CD4-positive, CD25-positive, alpha-beta regulatory T cell (primary cell): ENCODE measurements at regions not wholly inside any gene's neighbourhood (a gene's known extent, or its start where the extent isn't known, plus 50 kb on each side); places are given as distances from the start of the nearest gene placed in this dataset.
"Not testable (repeated sequence)": the region's sequence is repeated elsewhere in the genome, so short reads cannot be mapped to it uniquely, and the experiment has no call there.

Source experiments
- ATAC-seq, 2 donors: fragments of 150-1000 bp; cut with Tn5 transposase; one replicate each; pipeline ENCODE4 v1.10.0; 2021; ENCODE audit warnings: low read depth in 2 of 2, moderate number of reproducible peaks in 2 of 2, moderate library complexity in 1 of 2
- DNase-seq, 3 donors: peaks; one replicate each; pipeline versions ENCODE4 v3.0.0 to v3.0.0-alpha.2; 2012 to 2022; ENCODE audit warnings: mixed read lengths in 1 of 3
- H3K27ac ChIP-seq: one replicate; pipeline ENCODE4 v1.7.0; 2013; ENCODE audit warnings: mild to moderate bottlenecking, low read length; ENCODE audit not compliant: insufficient read depth, poor library complexity, severe bottlenecking
- H3K27me3 ChIP-seq: one replicate; pipeline ENCODE4 v1.7.0; 2013; ENCODE audit warnings: low read length; ENCODE audit not compliant: control insufficient read depth, insufficient read depth
- H3K36me3 ChIP-seq: one replicate; pipeline ENCODE4 v1.7.0; 2013; ENCODE audit warnings: mild to moderate bottlenecking, low read length, moderate library complexity; ENCODE audit not compliant: control insufficient read depth, insufficient read depth
- H3K4me1 ChIP-seq: 2 replicates; pipeline ENCODE4 v1.7.0; 2013; ENCODE audit warnings: mild to moderate bottlenecking, low read length; ENCODE audit not compliant: insufficient read depth, control insufficient read depth, poor library complexity, severe bottlenecking
- H3K4me3 ChIP-seq: one replicate; pipeline ENCODE4 v1.7.0; 2013; ENCODE audit warnings: low read depth, mild to moderate bottlenecking, low read length, moderate library complexity
- H3K9me3 ChIP-seq, 2 experiments: 1 replicate in 1 of 2; 2 replicates in 1 of 2; pipeline ENCODE4 v1.7.0; 2013; ENCODE audit warnings: low read length in 2 of 2, mild to moderate bottlenecking in 1 of 2, moderate library complexity in 1 of 2; ENCODE audit not compliant: control insufficient read depth in 2 of 2
- H3K27ac Mint-ChIP-seq, 3 donors: one replicate each; pipeline ENCODE4 v1.8.0; 2020 to 2022; ENCODE audit warnings: mild to moderate bottlenecking in 3 of 3, mixed read lengths in 3 of 3, moderate library complexity in 2 of 3
- H3K27me3 Mint-ChIP-seq: one replicate; pipeline ENCODE4 v1.8.0; 2022; ENCODE audit warnings: mild to moderate bottlenecking, mixed read lengths
- H3K36me3 Mint-ChIP-seq: one replicate; pipeline ENCODE4 v1.8.0; 2020; ENCODE audit warnings: mixed read lengths
- H3K4me1 Mint-ChIP-seq, 4 donors: one replicate each; pipeline ENCODE4 v1.8.0; 2020 to 2022; ENCODE audit warnings: mixed read lengths in 4 of 4, mild to moderate bottlenecking in 1 of 4
- H3K4me3 Mint-ChIP-seq, 4 donors: one replicate each; pipeline ENCODE4 v1.8.0; 2020 to 2022; ENCODE audit warnings: mild to moderate bottlenecking in 4 of 4, mixed read lengths in 4 of 4, moderate library complexity in 3 of 4
- H3K9me3 Mint-ChIP-seq, 7 donors: one replicate each; pipeline ENCODE4 v1.8.0; 2020 to 2022; ENCODE audit warnings: mixed read lengths in 7 of 7, mild to moderate bottlenecking in 3 of 7, moderate library complexity in 2 of 7

DNA sequence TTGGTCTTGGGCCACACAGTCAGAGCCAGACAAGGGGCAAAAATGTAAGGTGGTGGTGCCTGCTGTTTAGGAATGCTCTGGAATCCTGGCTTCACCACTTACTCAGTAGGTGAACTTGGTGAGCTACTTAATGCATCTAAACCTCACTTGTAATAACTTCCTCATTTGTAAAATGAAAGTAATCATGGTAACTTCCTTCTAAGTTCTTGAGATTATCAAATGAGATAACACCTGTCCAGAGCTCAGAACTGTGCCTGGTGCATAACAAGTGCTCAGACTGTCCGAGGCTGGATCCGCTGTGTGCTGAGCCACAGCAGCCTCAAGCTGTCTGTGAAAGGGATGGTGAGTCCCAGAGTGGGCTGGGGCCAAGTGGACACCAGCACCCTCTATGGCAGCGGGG lies 62.8 kb upstream of the KY start:
- no peak overlapping the region for H3K27ac ChIP-seq
- Mint-ChIP-seq H3K36me3 (no peaks in the 10 kb centered on the region), H3K27ac (no peak overlapping the region), H3K9me3 (peaks cover 0 to 1% (median 0%) of the 10 kb centered on the region in 7 donors), H3K4me3 (no peak overlapping the region), H3K27me3 (peaks cover 12% of the 10 kb centered on the region), H3K4me1 (no peaks in the 10 kb centered on the region)
- no peaks in the 10 kb centered on the region for H3K9me3 ChIP-seq
- no peaks in the 10 kb centered on the region for H3K4me1 ChIP-seq
- no peaks in the 10 kb centered on the region for H3K27me3 ChIP-seq
- ATAC-seq (no peak), DNase-seq (no peak)
- no peak overlapping the region for H3K4me3 ChIP-seq
- no peaks in the 10 kb centered on the region for H3K36me3 ChIP-seq

DNA sequence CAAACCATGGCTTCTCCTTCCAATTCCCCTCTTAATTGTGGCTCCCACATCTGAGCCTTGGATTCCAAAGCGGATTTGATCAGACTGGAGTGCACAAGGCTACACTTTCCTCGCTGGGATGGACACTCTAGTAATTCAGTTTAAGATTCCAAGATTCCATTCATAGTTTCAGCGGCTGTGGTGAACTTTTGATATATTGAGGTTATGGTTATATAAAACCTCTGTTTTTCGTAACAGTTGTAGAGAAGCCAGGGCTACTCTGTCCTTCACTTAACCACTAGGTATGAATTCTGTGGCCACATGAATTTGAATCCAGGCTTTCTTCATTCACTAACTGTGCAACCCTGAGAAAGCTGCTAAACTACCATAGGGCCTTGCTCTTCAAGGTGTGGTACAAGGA lies 67.9 kb upstream of the KY start:
- no peak for DNase-seq

DNA sequence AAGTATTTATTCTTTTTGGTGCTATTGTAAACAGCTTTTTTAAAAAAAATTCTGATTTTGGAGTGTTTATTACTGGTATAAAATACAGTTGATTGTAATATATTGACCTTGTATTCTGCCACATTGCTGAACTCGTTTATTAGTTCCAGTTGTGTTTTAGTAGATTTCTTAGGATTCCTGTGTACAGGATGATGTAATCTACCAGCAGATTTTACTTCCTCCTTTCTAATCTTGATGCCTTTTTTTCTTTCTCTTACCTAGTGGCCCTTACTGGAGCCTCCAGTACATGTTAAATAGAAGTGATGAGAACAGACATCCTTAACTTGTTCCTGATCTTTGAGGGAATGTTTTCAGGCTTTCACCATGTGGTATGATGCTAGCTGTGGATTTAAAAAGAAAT lies 70.4 kb upstream of the KY start:
- Histone ChIP-seq H3K4me1 (no peaks in the 10 kb centered on the region), H3K4me3 (no peak overlapping the region), H3K27me3 (no peaks in the 10 kb centered on the region), H3K27ac (no peak overlapping the region), H3K36me3 (no peaks in the 10 kb centered on the region), H3K9me3 (no peaks in the 10 kb centered on the region)
- Mint-ChIP-seq H3K4me1 (no peaks in the 10 kb centered on the region), H3K36me3 (no peaks in the 10 kb centered on the region), H3K4me3 (no peak overlapping the region), H3K27me3 (peaks cover 15% of the 10 kb centered on the region), H3K9me3 (peaks cover 0 to 6% (median 0%) of the 10 kb centered on the region in 7 donors), H3K27ac (no peak overlapping the region)
- DNase-seq, result no peak
- no peak for ATAC-seq

More for the DNA sequence above, 67.9 kb upstream of the KY start:
- peaks cover 19% of the 10 kb centered on the region for H3K27me3 Mint-ChIP-seq
- Histone ChIP-seq H3K4me1 (no peaks in the 10 kb centered on the region), H3K4me3 (no peak overlapping the region), H3K27me3 (no peaks in the 10 kb centered on the region), H3K27ac (no peak overlapping the region), H3K36me3 (no peaks in the 10 kb centered on the region), H3K9me3 (no peaks in the 10 kb centered on the region)
- H3K36me3 Mint-ChIP-seq, result no peaks in the 10 kb centered on the region
- H3K4me1 Mint-ChIP-seq, result no peaks in the 10 kb centered on the region
- peaks cover 0 to 6% (median 0%) of the 10 kb centered on the region in 7 donors for H3K9me3 Mint-ChIP-seq
- ATAC-seq, result no peak
- H3K4me3 Mint-ChIP-seq, result no peak overlapping the region
- H3K27ac Mint-ChIP-seq, result no peak overlapping the region

DNA sequence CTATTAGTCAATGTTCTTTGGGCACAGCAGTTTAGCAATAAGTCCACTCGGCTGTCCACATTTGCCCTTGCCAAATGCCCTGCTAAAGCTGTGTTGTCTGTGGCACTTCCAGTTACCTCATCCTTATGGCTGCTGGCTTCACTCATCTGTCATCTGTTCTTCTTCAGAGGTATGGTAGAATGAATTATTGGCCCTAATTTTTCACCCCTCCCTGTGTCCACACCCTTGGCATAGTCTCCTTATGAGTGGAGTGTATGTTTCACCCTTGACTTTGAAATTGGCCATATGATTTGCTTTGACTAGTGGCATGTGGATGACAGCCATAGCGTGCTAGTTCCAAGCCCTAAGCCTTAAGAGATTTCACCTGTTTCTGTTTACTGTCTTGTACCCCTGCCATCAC lies 72.1 kb upstream of the EPHB1 start:
- H3K27me3 Mint-ChIP-seq, result peaks cover 17% of the 10 kb centered on the region
- Histone ChIP-seq H3K27me3 (no peaks in the 10 kb centered on the region), H3K4me1 (no peaks in the 10 kb centered on the region), H3K36me3 (no peaks in the 10 kb centered on the region), H3K27ac (no peak overlapping the region), H3K4me3 (no peak overlapping the region), H3K9me3 (no peaks in the 10 kb centered on the region)
- H3K9me3 Mint-ChIP-seq, result peaks cover 0 to 6% (median 0%) of the 10 kb centered on the region in 7 donors
- no peak for ATAC-seq
- no peaks in the 10 kb centered on the region for H3K4me1 Mint-ChIP-seq
- no peak for DNase-seq
- H3K27ac Mint-ChIP-seq, result no peak overlapping the region
- no peak overlapping the region for H3K4me3 Mint-ChIP-seq
- no peaks in the 10 kb centered on the region for H3K36me3 Mint-ChIP-seq

DNA sequence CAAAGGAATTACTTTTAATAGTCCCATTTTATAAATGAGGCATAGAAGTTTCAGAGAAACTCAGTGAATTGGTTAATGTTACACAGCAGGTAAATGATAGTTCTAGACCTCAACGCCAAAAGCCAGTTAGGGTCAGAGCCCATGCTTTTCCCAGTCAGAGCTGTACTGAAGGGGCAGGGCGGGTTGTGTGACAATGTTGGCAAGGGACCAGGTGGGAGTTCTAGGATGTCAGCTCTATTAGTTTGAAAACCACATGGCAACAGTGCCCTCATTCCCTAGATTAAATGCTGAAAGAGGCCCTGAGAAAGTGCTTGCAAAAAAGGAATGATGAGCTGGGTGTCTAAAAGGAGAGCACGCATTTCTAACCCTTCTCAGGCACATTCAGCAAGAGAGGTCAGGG lies 65.4 kb upstream of the EPHB1 start:
- Histone ChIP-seq H3K27me3 (peaks cover 6% of the 10 kb centered on the region), H3K27ac (no peak overlapping the region), H3K4me3 (no peak overlapping the region), H3K36me3 (no peaks in the 10 kb centered on the region), H3K4me1 (no peaks in the 10 kb centered on the region), H3K9me3 (no peaks in the 10 kb centered on the region)
- H3K9me3 Mint-ChIP-seq, result no peaks in the 10 kb centered on the region
- H3K4me1 Mint-ChIP-seq, result no peaks in the 10 kb centered on the region
- no peaks in the 10 kb centered on the region for H3K36me3 Mint-ChIP-seq
- H3K27ac Mint-ChIP-seq, result no peak overlapping the region
- ATAC-seq (no peak), DNase-seq (no peak)
- H3K4me3 Mint-ChIP-seq, result no peak overlapping the region
- H3K27me3 Mint-ChIP-seq, result peaks cover 18% of the 10 kb centered on the region

DNA sequence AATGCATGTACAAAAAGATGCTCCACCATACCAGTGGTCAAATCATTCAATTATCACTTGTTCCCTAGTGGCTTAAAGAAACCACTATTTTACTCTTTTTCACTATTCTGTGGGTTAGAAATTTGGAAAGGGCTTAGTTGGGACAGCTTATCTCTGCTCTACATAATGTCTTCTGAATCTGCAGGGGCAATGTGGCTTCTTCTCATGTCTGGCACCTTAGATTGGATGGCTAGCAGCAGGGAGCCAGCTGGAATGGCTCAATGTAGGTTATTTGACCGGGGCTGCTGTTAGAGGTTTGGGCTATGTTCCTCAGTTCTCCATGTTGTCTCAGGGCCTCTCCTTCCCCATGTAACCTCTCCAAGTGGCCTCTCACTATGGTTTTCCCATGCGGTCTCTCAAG lies 57.5 kb upstream of the EPHB1 start:
- Histone ChIP-seq H3K4me3 (no peak overlapping the region), H3K9me3 (no peaks in the 10 kb centered on the region), H3K27ac (no peak overlapping the region), H3K4me1 (no peaks in the 10 kb centered on the region), H3K27me3 (peaks cover 3% of the 10 kb centered on the region), H3K36me3 (no peaks in the 10 kb centered on the region)
- DNase-seq (no peak), ATAC-seq (no peak)
- Mint-ChIP-seq H3K4me1 (no peaks in the 10 kb centered on the region), H3K4me3 (no peak overlapping the region), H3K9me3 (no peaks in the 10 kb centered on the region), H3K27me3 (peaks cover 12% of the 10 kb centered on the region), H3K36me3 (no peaks in the 10 kb centered on the region), H3K27ac (no peak overlapping the region)

DNA sequence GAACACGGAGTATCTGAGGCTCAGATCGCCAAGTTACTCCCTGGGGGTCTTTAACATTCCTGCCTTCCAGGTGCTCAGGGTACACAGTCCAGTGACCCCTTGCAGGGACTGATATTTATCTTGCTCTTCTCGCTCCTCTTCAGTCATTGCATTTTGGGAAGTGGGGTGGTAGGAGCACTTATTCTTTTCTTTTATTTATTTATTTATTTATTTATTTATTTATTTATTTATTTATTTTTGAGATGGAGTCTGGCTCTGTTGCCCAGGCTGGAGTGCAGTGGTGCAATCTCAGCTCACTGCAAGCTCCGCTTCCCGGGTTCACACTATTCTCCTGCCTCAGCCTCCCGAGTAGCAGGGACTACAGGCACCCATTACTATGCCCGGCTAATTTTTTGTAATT lies 55.0 kb upstream of the EPHB1 start:
- not testable (repeated sequence) for H3K27ac ChIP-seq, DNase-seq, H3K4me1 Mint-ChIP-seq

DNA sequence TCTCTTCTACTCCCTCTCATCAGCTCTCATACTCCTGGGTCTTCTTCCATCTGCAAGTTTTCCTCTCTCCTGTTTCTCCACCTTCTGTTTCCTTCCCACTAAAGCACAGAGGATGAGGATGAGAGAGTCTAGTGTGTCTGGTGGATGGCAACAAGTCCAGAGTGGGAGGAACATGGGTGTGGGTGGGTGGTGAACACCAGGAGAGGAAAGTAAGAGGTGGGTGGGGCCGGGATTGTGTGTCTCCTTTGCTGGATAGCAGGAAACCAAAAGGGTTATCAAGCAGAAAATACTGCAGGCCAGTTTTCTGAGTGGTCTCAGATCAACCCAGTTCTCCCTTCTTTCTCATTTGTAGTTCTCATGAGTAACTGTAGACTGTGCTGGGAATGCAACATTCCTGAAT lies 52.9 kb upstream of the EPHB1 start:
- Mint-ChIP-seq H3K4me1 (no peaks in the 10 kb centered on the region), H3K27me3 (peaks cover 12% of the 10 kb centered on the region), H3K27ac (no peak overlapping the region), H3K4me3 (no peak overlapping the region), H3K36me3 (no peaks in the 10 kb centered on the region), H3K9me3 (peaks cover 0 to 2% (median 0%) of the 10 kb centered on the region in 7 donors)
- no peaks in the 10 kb centered on the region for H3K27me3 ChIP-seq
- DNase-seq (no peak), ATAC-seq (no peak)
- no peak overlapping the region for H3K4me3 ChIP-seq
- no peaks in the 10 kb centered on the region for H3K4me1 ChIP-seq
- no peak overlapping the region for H3K27ac ChIP-seq
- no peaks in the 10 kb centered on the region for H3K9me3 ChIP-seq
- H3K36me3 ChIP-seq, result no peaks in the 10 kb centered on the region

More for the DNA sequence above, 55.0 kb upstream of the EPHB1 start:
- not testable (repeated sequence) for H3K27me3 ChIP-seq, ATAC-seq, H3K9me3 ChIP-seq, H3K36me3 ChIP-seq, H3K27me3 Mint-ChIP-seq, H3K27ac Mint-ChIP-seq, H3K4me1 ChIP-seq, H3K4me3 ChIP-seq, H3K36me3 Mint-ChIP-seq, H3K4me3 Mint-ChIP-seq, H3K9me3 Mint-ChIP-seq
